DOHH2 (cell line): ENCODE measurements at regions not wholly inside any gene's neighbourhood (a gene's known extent, or its start where the extent isn't known, plus 50 kb on each side); places are given as distances from the start of the nearest gene placed in this dataset.

Source experiments
- H3F3A ChIP-seq: fragments of 200-600 bp; sonication (generic), shearing (Covaris generic); 2 replicates; pipeline ENCODE4 v1.6.0; 2016; ENCODE audit warnings: antibody characterized with exemption, mild to moderate bottlenecking; ENCODE audit not compliant: control insufficient read depth, insufficient read depth
- H3K27ac ChIP-seq: fragments of 200-600 bp; sonication (generic); 2 replicates; pipeline ENCODE4 v1.5.1; 2014; ENCODE audit warnings: low read depth, mild to moderate bottlenecking, low read length, moderate library complexity
- H3K27me3 ChIP-seq: fragments of 200-600 bp; sonication (generic); 2 replicates; pipeline ENCODE4 v1.6.1; 2014; ENCODE audit warnings: mild to moderate bottlenecking, low read length, mixed read lengths; ENCODE audit not compliant: control insufficient read depth
- H3K36me3 ChIP-seq: fragments of 200-600 bp; sonication (generic); 2 replicates; pipeline ENCODE4 v1.6.1; 2014; ENCODE audit warnings: mild to moderate bottlenecking, low read length, moderate library complexity, mixed read lengths; ENCODE audit not compliant: control insufficient read depth
- H3K4me1 ChIP-seq: fragments of 200-600 bp; sonication (generic); 2 replicates; pipeline ENCODE4 v1.6.1; 2014; ENCODE audit warnings: mild to moderate bottlenecking, low read length, mixed read lengths; ENCODE audit not compliant: control insufficient read depth
- H3K4me2 ChIP-seq: fragments of 200-600 bp; sonication (generic); 2 replicates; pipeline ENCODE4 v1.6.0; 2014; ENCODE audit warnings: mild to moderate bottlenecking, low read length, moderate library complexity
- H3K4me3 ChIP-seq: fragments of 200-600 bp; sonication (generic); 2 replicates; pipeline ENCODE4 v1.5.1; 2014; ENCODE audit warnings: mild to moderate bottlenecking, low read length, mixed read lengths
- H3K79me2 ChIP-seq: fragments of 200-600 bp; sonication (generic); 2 replicates; pipeline ENCODE4 v1.6.1; 2014; ENCODE audit warnings: mild to moderate bottlenecking, low read length, mixed read lengths; ENCODE audit not compliant: control insufficient read depth
- H3K9me2 ChIP-seq: fragments of 200-600 bp; sonication (generic); replicated peaks from 2 replicates; pipeline ENCODE4 v1.6.1; 2014; ENCODE audit warnings: mild to moderate bottlenecking, low read length, mixed read lengths; ENCODE audit not compliant: control insufficient read depth
- H3K9me3 ChIP-seq: fragments of 200-600 bp; sonication (generic); 2 replicates; pipeline ENCODE4 v1.6.1; 2014; ENCODE audit warnings: antibody characterized with exemption, low read length, mixed read lengths; ENCODE audit not compliant: control insufficient read depth, insufficient read depth
- H4K20me1 ChIP-seq: fragments of 200-600 bp; sonication (generic); 2 replicates; pipeline ENCODE4 v1.6.0; 2014; ENCODE audit warnings: low read depth, mild to moderate bottlenecking, antibody characterized with exemption, low read length, moderate library complexity; ENCODE audit not compliant: control insufficient read depth, insufficient read depth
- CTCF ChIP-seq: fragments of 200-600 bp; sonication (generic); IDR thresholded peaks from one replicate; pipeline ENCODE4 v1.5.1; 2014; ENCODE audit warnings: antibody characterized with exemption, mild to moderate bottlenecking, low read depth, low read length; ENCODE audit not compliant: poor library complexity, severe bottlenecking
- EZH2phosphoT487 ChIP-seq: fragments of 200-600 bp; sonication (generic); IDR thresholded peaks from 2 replicates; pipeline ENCODE4 v1.6.1; 2017; ENCODE audit warnings: borderline replicate concordance, mild to moderate bottlenecking, antibody characterized with exemption, low read length, moderate library complexity, mixed read lengths

GRCh38 chrX:13131396-13132137 is 87.1 kb upstream of the FAM9C start:
- Histone ChIP-seq H3F3A (no peaks in the 10 kb centered on the region), H3K9me2 (no peaks in the 10 kb centered on the region), H3K36me3 (no peaks in the 10 kb centered on the region), H3K27me3 (no peaks in the 10 kb centered on the region), H3K4me2 (no peak overlapping the region), H3K9me3 (no peaks in the 10 kb centered on the region), H3K4me3 (no peak overlapping the region), H3K4me1 (no peaks in the 10 kb centered on the region), H3K79me2 (no peaks in the 10 kb centered on the region), H4K20me1 (no peaks in the 10 kb centered on the region), H3K27ac (no peak overlapping the region)
- TF ChIP-seq CTCF (no peak), EZH2phosphoT487 (no peak)

GRCh38 chrX:13130816-13131215 is 86.4 kb upstream of the FAM9C start:
- no peaks in the 10 kb centered on the region for H3K36me3 ChIP-seq
- H3K4me1 ChIP-seq = no peaks in the 10 kb centered on the region
- no peak overlapping the region for H3K4me2 ChIP-seq
- H3K4me3 ChIP-seq = no peak overlapping the region
- H3K79me2 ChIP-seq = no peaks in the 10 kb centered on the region
- H3F3A ChIP-seq = no peaks in the 10 kb centered on the region
- H3K9me3 ChIP-seq = no peaks in the 10 kb centered on the region
- no peak overlapping the region for H3K27ac ChIP-seq
- no peaks in the 10 kb centered on the region for H3K9me2 ChIP-seq
- TF ChIP-seq CTCF (no peak), EZH2phosphoT487 (no peak)
- H3K27me3 ChIP-seq = no peaks in the 10 kb centered on the region
- H4K20me1 ChIP-seq = no peaks in the 10 kb centered on the region

GRCh38 chrX:13128104-13128503 is 83.7 kb upstream of the FAM9C start:
- Histone ChIP-seq H3K9me2 (no peaks in the 10 kb centered on the region), H3K27me3 (no peaks in the 10 kb centered on the region), H3K4me2 (no peak overlapping the region), H3K27ac (no peak overlapping the region), H3K4me3 (no peak overlapping the region), H4K20me1 (no peaks in the 10 kb centered on the region), H3K79me2 (no peaks in the 10 kb centered on the region), H3F3A (no peaks in the 10 kb centered on the region), H3K9me3 (no peaks in the 10 kb centered on the region), H3K4me1 (peaks cover 8% of the 10 kb centered on the region), H3K36me3 (no peaks in the 10 kb centered on the region)
- TF ChIP-seq EZH2phosphoT487 (no peak), CTCF (no peak)
